ENCODE measurements at regions not wholly inside any gene's neighbourhood (a gene's known extent, or its start where the extent isn't known, plus 50 kb on each side); places are given as distances from the start of the nearest gene placed in this dataset.

- Histone ChIP-seq H3K79me2 (ENCODE audit: control insufficient read depth, low read length) (no peaks in the 10 kb centered on the region), H3K27me3 (ENCODE audit: control insufficient read depth, low read length) (no peaks in the 10 kb centered on the region; the same call in 1 of the 2 replicates), H3K9me3 (ENCODE audit: control insufficient read depth, insufficient read depth, low read length) (no peaks in the 10 kb centered on the region), H3K36me3 (ENCODE audit: control insufficient read depth, low read length) (no peaks in the 10 kb centered on the region), H3K27ac (ENCODE audit: low read depth, low read length) (no peak overlapping the region), H3F3A (ENCODE audit: control insufficient read depth, insufficient read depth) (no peaks in the 10 kb centered on the region), H3K4me2 (ENCODE audit: low read length) (no peak overlapping the region), H3K4me3 (ENCODE audit: low read length) (no peak overlapping the region), H3K9me2 (replicated peaks; ENCODE audit: control insufficient read depth, low read length) (no peaks in the 10 kb centered on the region), H3K4me1 (ENCODE audit: control insufficient read depth, low read length) (no peaks in the 10 kb centered on the region), H4K20me1 (ENCODE audit: control insufficient read depth, insufficient read depth, low read depth, low read length) (no peaks in the 10 kb centered on the region)
- TF ChIP-seq EZH2phosphoT487 (IDR thresholded peaks at IDR 0.05; ENCODE audit: borderline replicate concordance, low read length) (no peak), CTCF (IDR thresholded peaks at IDR 0.05; ENCODE audit: low read depth, low read length, poor library complexity, severe bottlenecking) (no peak)
Observed at GRCh38 chr2:237264480-237265219, 149.3 kb downstream of the COL6A3 start.

DNA sequence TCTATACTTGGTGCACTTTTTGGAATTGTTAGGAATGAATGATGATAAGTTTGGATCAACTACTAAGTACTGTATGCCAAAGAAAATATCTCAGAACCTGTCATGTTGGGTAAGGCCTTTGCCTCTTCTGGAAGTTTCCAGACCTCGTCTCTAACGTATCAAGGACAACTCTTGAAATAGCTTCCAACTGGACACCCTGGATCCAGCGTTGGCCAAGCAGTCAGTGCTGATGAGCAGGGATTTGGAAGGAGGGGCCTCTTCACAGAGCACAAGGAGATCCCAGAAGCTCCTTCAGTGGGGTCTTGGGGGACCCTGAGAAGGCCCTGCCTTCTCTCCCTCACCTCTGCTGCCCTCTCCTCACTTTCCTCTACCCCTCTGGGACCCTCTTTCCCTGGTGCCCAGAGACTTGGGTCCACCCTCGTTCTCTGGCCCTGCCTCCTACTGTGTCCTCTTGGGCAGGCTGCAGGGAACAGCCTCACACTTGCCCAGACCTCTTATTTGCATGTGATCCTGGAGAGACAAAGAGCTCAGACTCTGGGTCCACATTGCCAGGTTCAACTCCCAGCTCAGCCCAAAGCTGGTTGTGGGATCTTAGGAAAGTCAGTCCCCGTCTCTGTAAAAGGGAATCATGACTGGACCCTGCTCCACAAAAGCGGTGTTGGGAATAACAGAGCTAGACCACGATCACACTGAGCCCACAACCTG, 145.8 kb downstream of the COL6A3 start:
- no peaks in the 10 kb centered on the region for H3K36me3 ChIP-seq (ENCODE audit: control insufficient read depth, low read length)
- H3K4me3 ChIP-seq (ENCODE audit: low read length), result no peak overlapping the region
- no peaks in the 10 kb centered on the region; the same call in 1 of the 2 replicates for H3K27me3 ChIP-seq (ENCODE audit: control insufficient read depth, low read length)
- no peak overlapping the region for H3K27ac ChIP-seq (ENCODE audit: low read depth, low read length)
- H3K79me2 ChIP-seq (ENCODE audit: control insufficient read depth, low read length), result no peaks in the 10 kb centered on the region
- H3K4me1 ChIP-seq (ENCODE audit: control insufficient read depth, low read length), result no peaks in the 10 kb centered on the region
- H3K4me2 ChIP-seq (ENCODE audit: low read length), result no peak overlapping the region
- TF ChIP-seq EZH2phosphoT487 (IDR thresholded peaks at IDR 0.05; ENCODE audit: borderline replicate concordance, low read length), result no peak
- no peak for TF ChIP-seq CTCF (IDR thresholded peaks at IDR 0.05; ENCODE audit: low read depth, low read length, poor library complexity, severe bottlenecking)
- no peaks in the 10 kb centered on the region for H3F3A ChIP-seq (ENCODE audit: control insufficient read depth, insufficient read depth)
- H4K20me1 ChIP-seq (ENCODE audit: control insufficient read depth, insufficient read depth, low read depth, low read length), result no peaks in the 10 kb centered on the region
- H3K9me3 ChIP-seq (ENCODE audit: control insufficient read depth, insufficient read depth, low read length), result no peaks in the 10 kb centered on the region
- no peaks in the 10 kb centered on the region for H3K9me2 ChIP-seq (replicated peaks; ENCODE audit: control insufficient read depth, low read length)

DNA sequence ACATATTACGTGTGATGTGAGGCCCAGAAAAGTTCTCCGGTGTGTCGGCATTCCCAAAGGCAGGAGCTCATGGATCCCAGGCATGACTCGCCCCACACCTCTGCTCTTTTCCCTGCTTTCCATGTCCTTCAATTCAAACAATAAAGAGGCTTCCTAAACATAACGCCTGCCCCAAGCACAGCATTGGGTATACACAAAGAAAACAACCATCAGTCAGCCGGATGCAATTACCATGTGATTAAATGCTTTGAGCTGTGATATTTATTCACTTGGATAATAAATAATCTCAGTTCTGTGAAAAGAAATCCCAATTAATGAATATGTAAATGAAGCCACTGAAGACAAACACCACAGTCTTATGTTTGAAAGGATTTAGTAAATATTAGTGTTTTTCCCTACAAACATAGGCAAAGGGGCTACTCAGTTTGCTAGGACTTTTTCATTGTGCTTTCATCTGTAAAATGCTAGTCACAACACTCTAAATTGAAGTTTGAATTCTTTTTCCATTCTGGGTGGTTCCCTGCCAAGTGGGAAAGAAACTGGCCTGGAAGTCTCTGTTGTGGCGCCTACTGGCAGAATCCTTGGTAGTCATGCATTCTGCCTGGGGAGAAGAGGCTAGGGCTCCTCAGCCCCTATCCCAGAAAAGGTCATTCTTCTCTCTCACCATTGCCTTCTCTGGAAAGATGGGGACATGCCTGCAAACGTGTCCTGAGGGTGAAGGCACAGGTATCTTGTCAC, 144.7 kb downstream of the COL6A3 start:
- H4K20me1 ChIP-seq (ENCODE audit: control insufficient read depth, insufficient read depth, low read depth, low read length), result no peaks in the 10 kb centered on the region
- TF ChIP-seq EZH2phosphoT487 (IDR thresholded peaks at IDR 0.05; ENCODE audit: borderline replicate concordance, low read length), result no peak
- TF ChIP-seq CTCF (IDR thresholded peaks at IDR 0.05; ENCODE audit: low read depth, low read length, poor library complexity, severe bottlenecking), result no peak
- H3K79me2 ChIP-seq (ENCODE audit: control insufficient read depth, low read length), result no peaks in the 10 kb centered on the region
- H3F3A ChIP-seq (ENCODE audit: control insufficient read depth, insufficient read depth), result no peaks in the 10 kb centered on the region
- no peaks in the 10 kb centered on the region; the same call in 1 of the 2 replicates for H3K27me3 ChIP-seq (ENCODE audit: control insufficient read depth, low read length)
- H3K36me3 ChIP-seq (ENCODE audit: control insufficient read depth, low read length), result no peaks in the 10 kb centered on the region
- H3K9me2 ChIP-seq (replicated peaks; ENCODE audit: control insufficient read depth, low read length), result no peaks in the 10 kb centered on the region
- H3K4me1 ChIP-seq (ENCODE audit: control insufficient read depth, low read length), result no peaks in the 10 kb centered on the region
- no peak overlapping the region for H3K4me3 ChIP-seq (ENCODE audit: low read length)
- H3K4me2 ChIP-seq (ENCODE audit: low read length), result no peak overlapping the region
- no peaks in the 10 kb centered on the region for H3K9me3 ChIP-seq (ENCODE audit: control insufficient read depth, insufficient read depth, low read length)
- H3K27ac ChIP-seq (ENCODE audit: low read depth, low read length), result no peak overlapping the region
